ENCODE measurements at regions not wholly inside any gene's neighbourhood (a gene's known extent, or its start where the extent isn't known, plus 50 kb on each side); places are given as distances from the start of the nearest gene placed in this dataset.
"Not testable (repeated sequence)": the region's sequence is repeated elsewhere in the genome, so short reads cannot be mapped to it uniquely, and the experiment has no call there.

DNA sequence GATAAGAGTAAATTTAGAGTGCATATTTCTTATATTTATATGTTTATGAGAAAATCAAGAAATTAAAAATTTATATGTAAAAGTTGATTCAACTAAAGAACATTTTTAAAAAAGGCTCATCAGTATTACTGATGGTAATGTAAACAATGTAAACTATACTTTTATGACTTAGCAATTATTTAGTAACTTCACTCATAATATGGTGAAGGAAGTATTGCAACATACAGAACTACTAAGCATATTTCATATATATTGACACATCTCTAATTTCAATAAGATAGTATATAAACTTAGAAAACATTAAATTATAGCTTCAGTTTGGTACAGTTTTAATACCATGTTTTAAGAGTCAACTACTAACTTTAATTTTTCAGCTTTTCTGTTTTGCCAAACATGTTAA, 512.8 kb upstream of the PCDH7 start:
- H3K27me3 ChIP-seq (ENCODE audit: insufficient read depth, poor library complexity, severe bottlenecking) = no peaks in the 10 kb centered on the region
- H3K36me3 ChIP-seq (ENCODE audit: low read depth) = peaks cover 3% of the 10 kb centered on the region; the same call in 1 of the 2 replicates
- no peaks in the 10 kb centered on the region for H3K9me3 ChIP-seq (ENCODE audit: severe bottlenecking)
- no peak for DNase-seq (ENCODE audit: low spot score)
- peaks cover 25% of the 10 kb centered on the region for H3K4me1 ChIP-seq (ENCODE audit: insufficient read depth, poor library complexity, severe bottlenecking)
- peak overlapping the region; percentile 39 for H3K27ac ChIP-seq (ENCODE audit: poor library complexity, severe bottlenecking)
- no peak for TF ChIP-seq CTCF (IDR thresholded peaks at IDR 0.05; ENCODE audit: poor library complexity, severe bottlenecking)
- no peak for ATAC-seq (ENCODE audit: low read depth)
- H3K4me3 ChIP-seq (ENCODE audit: severe bottlenecking) = no peak overlapping the region

DNA sequence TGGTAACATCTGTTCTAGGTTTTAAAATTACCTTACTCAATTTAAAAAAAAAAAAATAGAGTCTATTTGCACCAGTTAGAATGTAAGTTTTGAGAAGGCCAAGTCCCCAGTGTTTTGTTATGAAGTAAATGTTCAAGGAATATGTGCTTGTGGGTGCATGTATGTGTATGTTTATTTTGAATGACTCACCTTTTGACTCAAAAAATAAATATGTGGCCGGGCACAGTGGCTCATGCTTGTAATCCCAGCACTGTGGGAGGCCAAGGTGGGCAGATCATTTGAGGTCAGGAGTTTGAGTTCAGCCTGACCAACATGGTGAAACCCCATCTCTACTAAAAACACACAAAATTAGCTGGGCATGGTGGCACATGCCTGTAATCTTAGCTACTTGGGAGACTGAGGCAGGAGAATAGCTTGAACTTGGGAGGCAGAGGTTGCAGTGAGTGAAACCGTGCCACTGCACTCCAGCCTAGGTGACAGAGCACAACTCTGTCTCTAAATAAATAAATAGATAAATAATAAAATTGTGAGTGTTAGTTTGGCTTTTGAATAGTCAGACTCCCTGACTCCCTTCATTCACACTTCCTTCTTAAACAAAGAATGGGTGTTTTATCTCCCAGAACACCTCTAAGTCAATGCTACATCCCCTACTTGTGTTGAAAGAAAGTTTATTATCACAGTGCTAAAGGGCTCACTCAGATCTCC, 511.3 kb upstream of the PCDH7 start:
- ATAC-seq (ENCODE audit: low read depth) (peak; percentile 99), DNase-seq (ENCODE audit: low spot score) (peak; percentile 46)
- no peak for TF ChIP-seq CTCF (IDR thresholded peaks at IDR 0.05; ENCODE audit: poor library complexity, severe bottlenecking)
- Histone ChIP-seq H3K4me1 (ENCODE audit: insufficient read depth, poor library complexity, severe bottlenecking) (peaks cover 25% of the 10 kb centered on the region), H3K4me3 (ENCODE audit: severe bottlenecking) (no peak overlapping the region), H3K27ac (ENCODE audit: poor library complexity, severe bottlenecking) (peak overlapping the region; percentile 39), H3K27me3 (ENCODE audit: insufficient read depth, poor library complexity, severe bottlenecking) (no peaks in the 10 kb centered on the region), H3K36me3 (ENCODE audit: low read depth) (peaks cover 3% of the 10 kb centered on the region; the same call in 1 of the 2 replicates), H3K9me3 (ENCODE audit: severe bottlenecking) (no peaks in the 10 kb centered on the region)

DNA sequence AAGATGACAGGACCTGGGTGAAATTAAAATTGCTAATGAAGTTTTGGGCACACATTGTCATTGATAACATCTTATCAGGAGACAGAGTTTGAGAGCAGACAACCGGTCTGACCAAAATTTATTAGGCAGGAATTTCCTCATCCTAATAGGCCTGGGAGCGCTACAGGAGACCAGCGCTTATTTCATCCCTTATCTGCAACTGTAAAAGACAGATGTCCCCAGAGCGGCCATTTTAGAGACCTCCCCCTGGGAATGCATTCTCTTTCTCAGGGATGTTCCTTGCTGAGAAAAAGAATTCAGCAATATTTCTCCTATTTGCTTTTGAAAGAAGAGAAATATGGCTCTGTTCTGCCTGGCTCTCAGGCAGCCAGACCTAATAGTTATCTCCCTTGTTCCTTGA, 504.2 kb upstream of the PCDH7 start:
- H3K4me3 ChIP-seq (ENCODE audit: severe bottlenecking); DNase-seq (ENCODE audit: low spot score): not testable (repeated sequence)

GRCh38 chr4:30245140-30245539, 475.0 kb upstream of the PCDH7 start:
- no peaks in the 10 kb centered on the region for H3K4me1 ChIP-seq (ENCODE audit: insufficient read depth, poor library complexity, severe bottlenecking)
- no peaks in the 10 kb centered on the region for H3K9me3 ChIP-seq (ENCODE audit: severe bottlenecking)
- H3K36me3 ChIP-seq (ENCODE audit: low read depth) = no peaks in the 10 kb centered on the region
- no peak overlapping the region for H3K4me3 ChIP-seq (ENCODE audit: severe bottlenecking)
- H3K27me3 ChIP-seq (ENCODE audit: insufficient read depth, poor library complexity, severe bottlenecking) = no peaks in the 10 kb centered on the region
- peak; percentile 57; the same call in 2 of the 3 replicates for ATAC-seq (ENCODE audit: low read depth)
- H3K27ac ChIP-seq (ENCODE audit: poor library complexity, severe bottlenecking) = no peak overlapping the region
- TF ChIP-seq CTCF (IDR thresholded peaks at IDR 0.05; ENCODE audit: poor library complexity, severe bottlenecking) = no peak
- DNase-seq (ENCODE audit: low spot score) = no peak

More for the DNA sequence above, 504.2 kb upstream of the PCDH7 start:
- not testable (repeated sequence) for H3K9me3 ChIP-seq (ENCODE audit: severe bottlenecking); H3K4me1 ChIP-seq (ENCODE audit: insufficient read depth, poor library complexity, severe bottlenecking); H3K36me3 ChIP-seq (ENCODE audit: low read depth); H3K27me3 ChIP-seq (ENCODE audit: insufficient read depth, poor library complexity, severe bottlenecking); H3K27ac ChIP-seq (ENCODE audit: poor library complexity, severe bottlenecking); ATAC-seq (ENCODE audit: low read depth)

GRCh38 chr4:30256116-30256832, 463.9 kb upstream of the PCDH7 start:
- no peak for TF ChIP-seq CTCF (IDR thresholded peaks at IDR 0.05; ENCODE audit: poor library complexity, severe bottlenecking)
- ATAC-seq (ENCODE audit: low read depth) (peak; percentile 60; the same call in 2 of the 3 replicates), DNase-seq (ENCODE audit: low spot score) (no peak)
- Histone ChIP-seq H3K4me3 (ENCODE audit: severe bottlenecking) (no peak overlapping the region), H3K9me3 (ENCODE audit: severe bottlenecking) (peaks cover 1% of the 10 kb centered on the region), H3K4me1 (ENCODE audit: insufficient read depth, poor library complexity, severe bottlenecking) (peaks cover 6% of the 10 kb centered on the region), H3K27ac (ENCODE audit: poor library complexity, severe bottlenecking) (no peak overlapping the region), H3K27me3 (ENCODE audit: insufficient read depth, poor library complexity, severe bottlenecking) (no peaks in the 10 kb centered on the region), H3K36me3 (ENCODE audit: low read depth) (no peaks in the 10 kb centered on the region)

Measured in RWPE2 (cell line).